PC-9 (cell line): ENCODE measurements at regions not wholly inside any gene's neighbourhood (a gene's known extent, or its start where the extent isn't known, plus 50 kb on each side); places are given as distances from the start of the nearest gene placed in this dataset.
"Not testable (repeated sequence)": the region's sequence is repeated elsewhere in the genome, so short reads cannot be mapped to it uniquely, and the experiment has no call there.

Experiments
- BruUV-seq: library from RNA; stranded (reverse); fragments of 400-500 nt; replicated peaks from 2 replicates; lab custom pipeline; 2021; lab: Mats Ljungman, UMichigan
- CTCF ChIA-PET: fragments of 300-600 bp; sonication (Branson Sonifier 250); formaldehyde crosslinking; loops from one replicate; lab custom pipeline; 2022; ENCODE audit warnings: antibody characterized with exemption; lab: Charles Lee
- POLR2A ChIA-PET: fragments of 300-600 bp; sonication (Branson Sonifier 250); formaldehyde crosslinking; loops from one replicate; lab custom pipeline; 2022; ENCODE audit warnings: antibody characterized with exemption; ENCODE audit not compliant: unreplicated experiment; lab: Charles Lee
- DNase-seq, 2 experiments: peaks; one replicate each; pipeline versions ENCODE4 v3.0.0 to v3.0.0-alpha.2; 2015 to 2022; ENCODE audit warnings: mixed read lengths in 1 of 2
- H2AFZ ChIP-seq: fragments of 200-600 bp; sonication (generic); 2 replicates; pipeline ENCODE4 v1.8.1; 2017; ENCODE audit warnings: antibody characterized with exemption
- H3F3A ChIP-seq: fragments of 200-600 bp; sonication (generic); 2 replicates; pipeline ENCODE4 v1.8.1; 2017; ENCODE audit warnings: antibody characterized with exemption, mild to moderate bottlenecking, low read depth; ENCODE audit not compliant: insufficient read depth
- H3K27ac ChIP-seq: fragments of 200-600 bp; sonication (generic); 2 replicates; pipeline ENCODE4 v1.6.1; 2016; ENCODE audit warnings: mixed run types
- H3K27me3 ChIP-seq: fragments of 200-600 bp; sonication (generic); 2 replicates; pipeline ENCODE4 v1.6.1; 2016; ENCODE audit warnings: low read depth, mixed run types; ENCODE audit not compliant: insufficient read depth
- H3K36me3 ChIP-seq: fragments of 200-600 bp; sonication (generic); 2 replicates; pipeline ENCODE4 v1.6.1; 2016; ENCODE audit warnings: low read depth, mixed run types
- H3K4me1 ChIP-seq: fragments of 200-600 bp; sonication (generic); replicated peaks from 2 replicates; pipeline ENCODE4 v1.6.1; 2016; ENCODE audit warnings: mixed run types; ENCODE audit not compliant: insufficient read depth
- H3K4me2 ChIP-seq: fragments of 200-600 bp; sonication (generic); 2 replicates; pipeline ENCODE4 v1.6.1; 2017; ENCODE audit warnings: mixed run types
- H3K4me3 ChIP-seq: fragments of 200-600 bp; sonication (generic); 2 replicates; pipeline ENCODE4 v1.6.1; 2016; ENCODE audit warnings: mixed run types
- H3K79me2 ChIP-seq: fragments of 200-600 bp; sonication (generic); 2 replicates; pipeline ENCODE4 v1.6.1; 2017; ENCODE audit warnings: low read depth, mixed run types
- H3K9me2 ChIP-seq: fragments of 200-600 bp; sonication (generic); 2 replicates; pipeline ENCODE4 v1.8.1; 2017; ENCODE audit warnings: mild to moderate bottlenecking; ENCODE audit not compliant: insufficient read depth
- H3K9me3 ChIP-seq: fragments of 200-600 bp; sonication (generic); 2 replicates; pipeline ENCODE4 v1.8.1; 2016; ENCODE audit warnings: low read depth; ENCODE audit not compliant: insufficient read depth
- H4K20me1 ChIP-seq: fragments of 200-600 bp; sonication (generic); 2 replicates; pipeline ENCODE4 v1.8.1; 2017; ENCODE audit not compliant: insufficient read depth
- CTCF ChIP-seq: fragments of 200-600 bp; sonication (generic); conservative IDR thresholded peaks from 2 replicates; pipeline ENCODE4 v1.6.1; 2017; ENCODE audit warnings: mixed run types, antibody characterized with exemption, mild to moderate bottlenecking, moderate library complexity
- EZH2 ChIP-seq: fragments of 200-600 bp; sonication (generic); IDR thresholded peaks from 2 replicates; pipeline ENCODE4 v1.8.0; 2017; ENCODE audit warnings: antibody characterized with exemption, low read depth
- intact Hi-C: fragments of 100-400 bp; cut with micrococcal nuclease; formaldehyde crosslinking; loops from one replicate; pipeline ENCODE4 v1.10.0; 2022; ENCODE audit not compliant: unreplicated experiment

GRCh38 chr7:28900311-28900710 is 57.8 kb downstream of the TRIL start:
- no TSS peak for BruUV-seq
- TF ChIP-seq CTCF (no peak), EZH2 (no peak)

GRCh38 chr7:28893888-28894287 is 64.2 kb downstream of the TRIL start:
- Histone ChIP-seq H3K4me1 (peaks cover 19% of the 10 kb centered on the region), H3K27ac (no peak overlapping the region), H3K79me2 (no peaks in the 10 kb centered on the region), H3F3A (0 out of 2 replicates have a peak, but pooled peaks cover 5% of the 10 kb centered on the region), H4K20me1 (no peaks in the 10 kb centered on the region), H3K9me3 (no peaks in the 10 kb centered on the region), H3K4me3 (no peak overlapping the region), H3K36me3 (no peaks in the 10 kb centered on the region), H3K4me2 (no peak overlapping the region), H3K9me2 (peaks cover 5% of the 10 kb centered on the region; the same call in 1 of the 2 replicates), H3K27me3 (no peaks in the 10 kb centered on the region), H2AFZ (no peak overlapping the region)
- intact Hi-C loops = no loop called here
- no peak for DNase-seq
- POLR2A ChIA-PET = no interaction called here
- no peak for TF ChIP-seq CTCF
- no peak for TF ChIP-seq EZH2
- CTCF ChIA-PET = no interaction called here
- BruUV-seq = no TSS peak

More at GRCh38 chr7:28900311-28900710, 57.8 kb downstream of the TRIL start:
- no peaks in the 10 kb centered on the region for H3K27me3 ChIP-seq
- H3K27ac ChIP-seq = no peak overlapping the region
- no peak overlapping the region for H3K4me2 ChIP-seq
- H3K4me1 ChIP-seq = no peaks in the 10 kb centered on the region
- H3K9me2 ChIP-seq = no peaks in the 10 kb centered on the region
- no peaks in the 10 kb centered on the region for H4K20me1 ChIP-seq
- intact Hi-C loops = no loop called here
- H3K9me3 ChIP-seq = no peaks in the 10 kb centered on the region
- H3K79me2 ChIP-seq = no peaks in the 10 kb centered on the region
- H3K4me3 ChIP-seq = no peak overlapping the region
- ChIA-PET POLR2A (no interaction called here), CTCF (interaction anchor here (0.6 kb wide), 1 partner anchor 9 kb away, joined by 4 read pairs; no protein-coding TSS in a partner anchor)
- H2AFZ ChIP-seq = no peak overlapping the region
- DNase-seq = no peak
- no peaks in the 10 kb centered on the region for H3K36me3 ChIP-seq
- H3F3A ChIP-seq = no peaks in the 10 kb centered on the region

- DNase-seq, H2AFZ ChIP-seq, H3K27me3 ChIP-seq, H3K79me2 ChIP-seq, H3K27ac ChIP-seq, POLR2A ChIA-PET, intact Hi-C loops, BruUV-seq, H3K36me3 ChIP-seq, H3K9me3 ChIP-seq, H3K4me2 ChIP-seq, H3F3A ChIP-seq, CTCF ChIA-PET, H3K9me2 ChIP-seq, H3K4me3 ChIP-seq, H4K20me1 ChIP-seq: not testable (repeated sequence)
- peaks cover 19% of the 10 kb centered on the region for H3K4me1 ChIP-seq
These were observed 66.3 kb downstream of the TRIL start for GRCh38 chr7:28891876-28892234.
